A549 (cell line): ENCODE measurements at regions not wholly inside any gene's neighbourhood (a gene's known extent, or its start where the extent isn't known, plus 50 kb on each side); places are given as distances from the start of the nearest gene placed in this dataset.

Experiments used
- CHD2 ChIP-seq: fragments of 150-350 bp; IDR thresholded peaks from 2 replicates; pipeline ENCODE4 v1.6.1; 2014; ENCODE audit warnings: low read length; ENCODE audit not compliant: partially characterized antibody
- MAFK ChIP-seq: fragments of 450-650 bp; IDR thresholded peaks from 2 replicates; pipeline ENCODE4 v1.6.1; 2014; ENCODE audit not compliant: partially characterized antibody
- NPAS2 ChIP-seq: fragments of 250-450 bp; sonication (Bioruptor Pico); IDR thresholded peaks from 2 replicates; pipeline ENCODE4 v1.8.0; 2022; ENCODE audit warnings: mild to moderate bottlenecking, moderate library complexity, borderline replicate concordance
- POLR2A ChIP-seq: IDR thresholded peaks from 2 replicates; pipeline ENCODE4 v1.6.1; 2012; ENCODE audit warnings: mild to moderate bottlenecking, low read length
- SMC3 ChIP-seq: fragments of >200 bp; sonication (Bioruptor Twin); formaldehyde crosslinking; IDR thresholded peaks from 3 replicates; pipeline ENCODE4 v1.6.1; 2018; ENCODE audit warnings: inconsistent platforms
- TF ChIP-seq, protein P1 (sequence below): fragments of >200 bp; sonication (Bioruptor Twin); formaldehyde crosslinking; IDR thresholded peaks from 3 replicates; pipeline ENCODE4 v1.5.1; 2016
- TF ChIP-seq, protein P2 (sequence below): fragments of 200-600 bp; sonication (generic); IDR thresholded peaks from 2 replicates; pipeline ENCODE4 v1.6.1; 2016; ENCODE audit warnings: antibody characterized with exemption, mild to moderate bottlenecking, moderate library complexity
- TF ChIP-seq, protein P3 (sequence below): fragments of 450-650 bp; IDR thresholded peaks from 2 replicates; pipeline ENCODE4 v1.6.1; 2014; ENCODE audit warnings: antibody characterized with exemption

DNA sequence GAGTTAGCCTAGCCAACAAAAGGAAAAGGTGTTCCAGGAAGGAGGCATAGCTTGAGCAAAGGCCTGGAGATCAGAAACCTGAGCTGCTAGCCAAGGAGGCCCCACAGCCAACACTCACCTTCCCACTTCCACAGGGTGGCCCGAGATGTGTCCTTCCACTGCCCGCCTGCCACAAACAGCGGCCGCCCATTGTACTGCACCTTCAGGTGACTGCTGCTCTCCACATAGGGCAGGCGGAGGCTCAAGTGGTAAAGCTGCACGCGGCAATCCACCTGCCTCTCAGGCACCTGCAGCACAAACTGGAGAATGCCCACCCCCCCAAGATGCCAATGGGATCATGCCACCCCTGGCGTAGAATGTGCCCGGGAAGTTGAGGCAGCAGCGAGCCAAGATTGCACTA lies 111.5 kb downstream of the RMI2 start:
- TF ChIP-seq NPAS2 (CRISPR knock-in tag) = no peak
- TF ChIP-seq POLR2A = no peak
- no peak for TF ChIP-seq MAFK
- no peak for TF ChIP-seq SMC3
- TF ChIP-seq, protein P1, sequence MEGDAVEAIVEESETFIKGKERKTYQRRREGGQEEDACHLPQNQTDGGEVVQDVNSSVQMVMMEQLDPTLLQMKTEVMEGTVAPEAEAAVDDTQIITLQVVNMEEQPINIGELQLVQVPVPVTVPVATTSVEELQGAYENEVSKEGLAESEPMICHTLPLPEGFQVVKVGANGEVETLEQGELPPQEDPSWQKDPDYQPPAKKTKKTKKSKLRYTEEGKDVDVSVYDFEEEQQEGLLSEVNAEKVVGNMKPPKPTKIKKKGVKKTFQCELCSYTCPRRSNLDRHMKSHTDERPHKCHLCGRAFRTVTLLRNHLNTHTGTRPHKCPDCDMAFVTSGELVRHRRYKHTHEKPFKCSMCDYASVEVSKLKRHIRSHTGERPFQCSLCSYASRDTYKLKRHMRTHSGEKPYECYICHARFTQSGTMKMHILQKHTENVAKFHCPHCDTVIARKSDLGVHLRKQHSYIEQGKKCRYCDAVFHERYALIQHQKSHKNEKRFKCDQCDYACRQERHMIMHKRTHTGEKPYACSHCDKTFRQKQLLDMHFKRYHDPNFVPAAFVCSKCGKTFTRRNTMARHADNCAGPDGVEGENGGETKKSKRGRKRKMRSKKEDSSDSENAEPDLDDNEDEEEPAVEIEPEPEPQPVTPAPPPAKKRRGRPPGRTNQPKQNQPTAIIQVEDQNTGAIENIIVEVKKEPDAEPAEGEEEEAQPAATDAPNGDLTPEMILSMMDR = no peak
- TF ChIP-seq, protein P2, sequence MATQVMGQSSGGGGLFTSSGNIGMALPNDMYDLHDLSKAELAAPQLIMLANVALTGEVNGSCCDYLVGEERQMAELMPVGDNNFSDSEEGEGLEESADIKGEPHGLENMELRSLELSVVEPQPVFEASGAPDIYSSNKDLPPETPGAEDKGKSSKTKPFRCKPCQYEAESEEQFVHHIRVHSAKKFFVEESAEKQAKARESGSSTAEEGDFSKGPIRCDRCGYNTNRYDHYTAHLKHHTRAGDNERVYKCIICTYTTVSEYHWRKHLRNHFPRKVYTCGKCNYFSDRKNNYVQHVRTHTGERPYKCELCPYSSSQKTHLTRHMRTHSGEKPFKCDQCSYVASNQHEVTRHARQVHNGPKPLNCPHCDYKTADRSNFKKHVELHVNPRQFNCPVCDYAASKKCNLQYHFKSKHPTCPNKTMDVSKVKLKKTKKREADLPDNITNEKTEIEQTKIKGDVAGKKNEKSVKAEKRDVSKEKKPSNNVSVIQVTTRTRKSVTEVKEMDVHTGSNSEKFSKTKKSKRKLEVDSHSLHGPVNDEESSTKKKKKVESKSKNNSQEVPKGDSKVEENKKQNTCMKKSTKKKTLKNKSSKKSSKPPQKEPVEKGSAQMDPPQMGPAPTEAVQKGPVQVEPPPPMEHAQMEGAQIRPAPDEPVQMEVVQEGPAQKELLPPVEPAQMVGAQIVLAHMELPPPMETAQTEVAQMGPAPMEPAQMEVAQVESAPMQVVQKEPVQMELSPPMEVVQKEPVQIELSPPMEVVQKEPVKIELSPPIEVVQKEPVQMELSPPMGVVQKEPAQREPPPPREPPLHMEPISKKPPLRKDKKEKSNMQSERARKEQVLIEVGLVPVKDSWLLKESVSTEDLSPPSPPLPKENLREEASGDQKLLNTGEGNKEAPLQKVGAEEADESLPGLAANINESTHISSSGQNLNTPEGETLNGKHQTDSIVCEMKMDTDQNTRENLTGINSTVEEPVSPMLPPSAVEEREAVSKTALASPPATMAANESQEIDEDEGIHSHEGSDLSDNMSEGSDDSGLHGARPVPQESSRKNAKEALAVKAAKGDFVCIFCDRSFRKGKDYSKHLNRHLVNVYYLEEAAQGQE = no peak
- TF ChIP-seq, protein P3, sequence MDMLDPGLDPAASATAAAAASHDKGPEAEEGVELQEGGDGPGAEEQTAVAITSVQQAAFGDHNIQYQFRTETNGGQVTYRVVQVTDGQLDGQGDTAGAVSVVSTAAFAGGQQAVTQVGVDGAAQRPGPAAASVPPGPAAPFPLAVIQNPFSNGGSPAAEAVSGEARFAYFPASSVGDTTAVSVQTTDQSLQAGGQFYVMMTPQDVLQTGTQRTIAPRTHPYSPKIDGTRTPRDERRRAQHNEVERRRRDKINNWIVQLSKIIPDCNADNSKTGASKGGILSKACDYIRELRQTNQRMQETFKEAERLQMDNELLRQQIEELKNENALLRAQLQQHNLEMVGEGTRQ = no peak
- TF ChIP-seq CHD2 = no peak
